ENCODE measurements at regions not wholly inside any gene's neighbourhood (a gene's known extent, or its start where the extent isn't known, plus 50 kb on each side); places are given as distances from the start of the nearest gene placed in this dataset.

DNA sequence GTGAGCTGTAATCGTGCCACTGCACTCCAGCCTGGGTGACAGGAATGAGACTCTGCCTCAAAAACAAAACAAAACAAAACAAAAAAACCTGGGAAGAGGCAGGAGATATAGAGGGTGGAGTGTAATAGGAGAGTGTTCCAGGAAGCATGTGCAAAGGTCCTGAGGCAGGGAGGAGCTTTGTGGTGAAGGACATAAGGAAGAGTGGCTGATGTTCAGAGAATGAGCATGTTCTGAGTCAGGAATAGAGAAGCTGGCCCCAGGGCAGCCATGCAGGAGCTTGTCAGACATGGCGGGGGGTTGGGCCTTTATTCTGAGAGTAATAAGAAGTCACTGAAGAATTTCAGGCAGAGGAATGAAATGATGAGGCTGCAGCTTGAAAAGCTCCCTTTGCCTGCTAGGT, 337.0 kb downstream of the CDH26 start:
- intact Hi-C loops (cut with DNase I; ENCODE audit: low total_unique reads), result no loop called here
- TF ChIP-seq, protein P1, sequence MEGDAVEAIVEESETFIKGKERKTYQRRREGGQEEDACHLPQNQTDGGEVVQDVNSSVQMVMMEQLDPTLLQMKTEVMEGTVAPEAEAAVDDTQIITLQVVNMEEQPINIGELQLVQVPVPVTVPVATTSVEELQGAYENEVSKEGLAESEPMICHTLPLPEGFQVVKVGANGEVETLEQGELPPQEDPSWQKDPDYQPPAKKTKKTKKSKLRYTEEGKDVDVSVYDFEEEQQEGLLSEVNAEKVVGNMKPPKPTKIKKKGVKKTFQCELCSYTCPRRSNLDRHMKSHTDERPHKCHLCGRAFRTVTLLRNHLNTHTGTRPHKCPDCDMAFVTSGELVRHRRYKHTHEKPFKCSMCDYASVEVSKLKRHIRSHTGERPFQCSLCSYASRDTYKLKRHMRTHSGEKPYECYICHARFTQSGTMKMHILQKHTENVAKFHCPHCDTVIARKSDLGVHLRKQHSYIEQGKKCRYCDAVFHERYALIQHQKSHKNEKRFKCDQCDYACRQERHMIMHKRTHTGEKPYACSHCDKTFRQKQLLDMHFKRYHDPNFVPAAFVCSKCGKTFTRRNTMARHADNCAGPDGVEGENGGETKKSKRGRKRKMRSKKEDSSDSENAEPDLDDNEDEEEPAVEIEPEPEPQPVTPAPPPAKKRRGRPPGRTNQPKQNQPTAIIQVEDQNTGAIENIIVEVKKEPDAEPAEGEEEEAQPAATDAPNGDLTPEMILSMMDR (IDR thresholded peaks at IDR 0.05), result no peak
- no peak for DNase-seq (ENCODE audit: low spot score in 2 of 2)
- no peak overlapping the region for H3K4me3 ChIP-seq (ENCODE audit: low read depth, poor library complexity, severe bottlenecking)
- WGBS, 2 donors, result 68 to 83% methylated on average over 2 of the region's 2 CpGs

DNA sequence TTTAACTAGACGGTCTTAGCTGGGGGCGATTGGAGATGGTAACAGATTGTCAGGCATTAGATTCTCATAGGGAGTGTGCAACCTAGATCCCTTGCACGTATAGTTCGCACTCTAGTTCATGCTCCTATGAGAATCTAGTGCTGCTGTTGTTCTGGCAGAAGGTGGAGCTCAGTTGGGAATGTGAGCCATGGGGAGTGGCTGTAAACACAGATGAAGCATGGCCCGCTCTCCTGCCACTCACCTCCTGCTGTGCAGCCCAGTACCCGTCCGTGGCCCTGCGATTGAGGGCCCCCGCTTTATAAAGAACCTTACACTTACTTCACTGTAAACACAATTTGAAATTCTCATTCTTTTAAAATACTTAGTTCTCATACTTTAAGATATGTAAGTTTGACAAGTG, 339.4 kb downstream of the CDH26 start:
- H3K4me3 ChIP-seq (ENCODE audit: low read depth, poor library complexity, severe bottlenecking), result no peak overlapping the region
- DNase-seq (ENCODE audit: low spot score in 2 of 2), result no peak
- intact Hi-C loops (cut with DNase I; ENCODE audit: low total_unique reads), result no loop called here
- TF ChIP-seq, protein P1 (IDR thresholded peaks at IDR 0.05), result no peak
- no peak for TF ChIP-seq POLR2A (IDR thresholded peaks at IDR 0.05)
- 62 to 65% methylated on average over 9 of the region's 9 CpGs for WGBS, 2 donors

DNA sequence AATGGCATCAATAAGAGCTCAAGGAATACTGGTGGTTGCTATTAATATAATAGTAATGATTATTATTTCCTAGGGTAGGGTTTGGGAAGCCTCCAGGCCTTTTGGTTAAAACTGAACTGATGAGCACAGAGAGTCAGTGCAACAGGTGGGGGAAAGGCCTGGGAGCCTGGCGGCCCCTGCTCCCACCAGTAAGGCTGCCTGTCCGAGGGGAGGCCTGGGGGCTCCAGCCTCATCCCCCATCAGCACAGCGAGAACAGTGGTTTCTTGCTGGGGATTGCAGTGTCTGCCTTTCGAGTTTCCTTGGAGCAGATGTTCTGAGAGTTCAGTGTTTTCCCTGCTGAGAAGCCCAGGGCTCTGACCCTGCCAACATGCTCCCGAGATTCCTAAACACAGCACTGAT, 340.4 kb downstream of the CDH26 start:
- no peak for DNase-seq (ENCODE audit: low spot score in 2 of 2)
- no peak overlapping the region for H3K4me3 ChIP-seq (ENCODE audit: low read depth, poor library complexity, severe bottlenecking)
- intact Hi-C loops (cut with DNase I; ENCODE audit: low total_unique reads), result no loop called here
- 67 to 75% methylated on average over 5 of the region's 5 CpGs for WGBS, 2 donors
- TF ChIP-seq, protein P1 (IDR thresholded peaks at IDR 0.05), result no peak
- no peak for TF ChIP-seq POLR2A (IDR thresholded peaks at IDR 0.05)

DNA sequence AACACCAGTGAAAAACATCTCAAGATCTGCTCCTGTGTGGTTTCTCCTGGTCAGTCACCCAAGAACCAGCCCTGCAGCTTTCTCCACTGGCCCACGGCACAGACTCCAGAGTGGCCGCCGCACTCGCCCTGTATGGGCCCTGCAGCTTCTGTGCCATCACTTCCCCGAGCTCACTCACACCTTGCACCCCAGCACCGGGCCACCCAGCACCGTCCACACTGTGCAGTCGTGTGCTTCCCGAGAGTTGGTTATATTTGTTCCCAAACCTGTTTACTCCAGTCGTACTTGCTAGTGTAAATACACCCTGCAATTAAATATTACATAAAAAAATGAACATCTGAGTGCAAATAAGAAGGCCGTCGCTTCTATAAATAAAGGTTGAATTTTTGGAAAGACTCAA, 341.7 kb downstream of the CDH26 start:
- H3K4me3 ChIP-seq (ENCODE audit: low read depth, poor library complexity, severe bottlenecking), result no peak overlapping the region
- DNase-seq (ENCODE audit: low spot score in 2 of 2), result no peak
- intact Hi-C loops (cut with DNase I; ENCODE audit: low total_unique reads), result no loop called here

DNA sequence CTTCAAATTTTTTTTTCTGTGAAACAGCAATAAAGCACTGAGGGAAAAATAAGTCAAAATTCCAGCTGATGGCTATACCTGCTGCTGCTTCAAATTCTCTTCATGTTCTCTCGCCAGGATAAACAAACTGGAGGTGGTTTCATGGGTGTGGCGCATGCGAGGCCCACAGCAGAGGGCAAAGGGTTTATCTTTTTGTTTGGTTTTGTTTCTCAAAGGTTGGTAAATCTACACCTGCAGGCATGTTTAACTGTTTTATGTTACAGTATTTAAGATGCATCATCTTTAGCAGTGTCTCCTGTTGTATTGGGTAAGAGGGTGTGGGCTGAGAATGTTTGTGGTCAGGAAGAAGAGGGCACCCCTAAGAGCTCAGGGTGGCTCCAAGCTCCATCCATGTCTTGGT, 342.2 kb downstream of the CDH26 start:
- 46 to 61% methylated on average over 3 of the region's 3 CpGs for WGBS, 2 donors
- DNase-seq (ENCODE audit: low spot score in 2 of 2), result no peak
- no peak overlapping the region for H3K4me3 ChIP-seq (ENCODE audit: low read depth, poor library complexity, severe bottlenecking)
- TF ChIP-seq, protein P1 (IDR thresholded peaks at IDR 0.05), result no peak
- no peak for TF ChIP-seq POLR2A (IDR thresholded peaks at IDR 0.05)
- intact Hi-C loops (cut with DNase I; ENCODE audit: low total_unique reads), result no loop called here

More for the DNA sequence above, 341.7 kb downstream of the CDH26 start:
- TF ChIP-seq, protein P1 (IDR thresholded peaks at IDR 0.05), result no peak
- no peak for TF ChIP-seq POLR2A (IDR thresholded peaks at IDR 0.05)
- WGBS, 2 donors, result 84% methylated on average over 12 of the region's 12 CpGs

DNA sequence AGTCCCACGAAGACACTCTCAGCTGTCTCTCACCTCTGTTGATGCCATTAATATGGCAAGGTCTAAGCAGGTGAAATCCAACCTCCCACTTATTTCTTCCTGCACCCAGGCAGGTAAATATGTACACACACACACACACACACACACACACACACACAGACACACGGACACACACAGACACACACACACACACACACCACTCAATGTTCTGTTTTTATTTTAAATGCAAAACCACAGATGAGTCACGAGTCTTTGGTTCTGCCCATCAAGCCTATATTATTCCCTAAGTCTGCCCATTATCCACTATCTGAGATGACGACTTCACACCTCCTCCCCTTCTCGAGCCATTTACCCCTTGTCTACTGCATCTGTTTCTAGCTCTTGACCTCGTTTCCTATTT, 344.7 kb downstream of the CDH26 start:
- DNase-seq (ENCODE audit: low spot score in 2 of 2), result no peak
- H3K4me3 ChIP-seq (ENCODE audit: low read depth, poor library complexity, severe bottlenecking), result no peak overlapping the region
- intact Hi-C loops (cut with DNase I; ENCODE audit: low total_unique reads), result no loop called here
- TF ChIP-seq, protein P1 (IDR thresholded peaks at IDR 0.05), result no peak
- no peak for TF ChIP-seq POLR2A (IDR thresholded peaks at IDR 0.05)
- WGBS, 2 donors, result 59 to 69% methylated on average over 6 of the region's 6 CpGs

All from lower leg skin (tissue), 4 donors.